ENCODE measurements at regions not wholly inside any gene's neighbourhood (a gene's known extent, or its start where the extent isn't known, plus 50 kb on each side); places are given as distances from the start of the nearest gene placed in this dataset.

GRCh38 chr17:79341816-79342215 is 267.2 kb downstream of the ENGASE start:
- no peak for DNase-seq (ENCODE audit: low read depth)

- no peak for DNase-seq (ENCODE audit: low read depth)
Measured at GRCh38 chr17:79341222-79341780, 266.7 kb downstream of the ENGASE start.

- no peak for DNase-seq (ENCODE audit: low read depth)
Measured at GRCh38 chr17:79340333-79341221, 266.0 kb downstream of the ENGASE start.

GRCh38 chr17:79339321-79339720 is 264.7 kb downstream of the ENGASE start:
- no peak for DNase-seq (ENCODE audit: low read depth)

- DNase-seq (ENCODE audit: low read depth), result peak; percentile 8
Measured at GRCh38 chr17:79338604-79339003, 264.0 kb downstream of the ENGASE start.

GRCh38 chr17:79338152-79338551 is 263.5 kb downstream of the ENGASE start:
- no peak for DNase-seq (ENCODE audit: low read depth)

- no peak for DNase-seq (ENCODE audit: low read depth)
Measured at GRCh38 chr17:79337053-79337452, 262.4 kb downstream of the ENGASE start.

- DNase-seq (ENCODE audit: low read depth), result no peak
Measured at GRCh38 chr17:79335456-79335855, 260.8 kb downstream of the ENGASE start.

- no peak for DNase-seq (ENCODE audit: low read depth)
Measured at GRCh38 chr17:79332011-79332554, 257.5 kb downstream of the ENGASE start.

GRCh38 chr17:79331492-79331891 is 256.9 kb downstream of the ENGASE start:
- no peak for DNase-seq (ENCODE audit: low read depth)

- no peak for DNase-seq (ENCODE audit: low read depth)
Measured at GRCh38 chr17:79330696-79331095, 256.1 kb downstream of the ENGASE start.

GRCh38 chr17:79330229-79330628 is 255.6 kb downstream of the ENGASE start:
- no peak for DNase-seq (ENCODE audit: low read depth)

GRCh38 chr17:79326814-79327213 is 252.2 kb downstream of the ENGASE start:
- no peak for DNase-seq (ENCODE audit: low read depth)

GRCh38 chr17:79325709-79326430 is 251.2 kb downstream of the ENGASE start:
- DNase-seq (ENCODE audit: low read depth), result peak; percentile 6

- no peak for DNase-seq (ENCODE audit: low read depth)
Measured at GRCh38 chr17:79324194-79324593, 249.6 kb downstream of the ENGASE start.

- DNase-seq (ENCODE audit: low read depth), result no peak
Measured at GRCh38 chr17:79323566-79323965, 248.9 kb downstream of the ENGASE start.

- no peak for DNase-seq (ENCODE audit: low read depth)
Measured at GRCh38 chr17:79322211-79323123, 247.8 kb downstream of the ENGASE start.

GRCh38 chr17:79320331-79320730 is 245.7 kb downstream of the ENGASE start:
- DNase-seq (ENCODE audit: low read depth), result no peak

GRCh38 chr17:79317916-79318315 is 243.3 kb downstream of the ENGASE start:
- DNase-seq (ENCODE audit: low read depth), result no peak

- no peak for DNase-seq (ENCODE audit: low read depth)
Measured at GRCh38 chr17:79316805-79317204, 242.2 kb downstream of the ENGASE start.

- DNase-seq (ENCODE audit: low read depth), result no peak
Measured at GRCh38 chr17:79315358-79316105, 240.9 kb downstream of the ENGASE start.
